ENCODE measurements at regions not wholly inside any gene's neighbourhood (a gene's known extent, or its start where the extent isn't known, plus 50 kb on each side); places are given as distances from the start of the nearest gene placed in this dataset.
"Not testable (repeated sequence)": the region's sequence is repeated elsewhere in the genome, so short reads cannot be mapped to it uniquely, and the experiment has no call there.

- TF ChIP-seq, protein P1, sequence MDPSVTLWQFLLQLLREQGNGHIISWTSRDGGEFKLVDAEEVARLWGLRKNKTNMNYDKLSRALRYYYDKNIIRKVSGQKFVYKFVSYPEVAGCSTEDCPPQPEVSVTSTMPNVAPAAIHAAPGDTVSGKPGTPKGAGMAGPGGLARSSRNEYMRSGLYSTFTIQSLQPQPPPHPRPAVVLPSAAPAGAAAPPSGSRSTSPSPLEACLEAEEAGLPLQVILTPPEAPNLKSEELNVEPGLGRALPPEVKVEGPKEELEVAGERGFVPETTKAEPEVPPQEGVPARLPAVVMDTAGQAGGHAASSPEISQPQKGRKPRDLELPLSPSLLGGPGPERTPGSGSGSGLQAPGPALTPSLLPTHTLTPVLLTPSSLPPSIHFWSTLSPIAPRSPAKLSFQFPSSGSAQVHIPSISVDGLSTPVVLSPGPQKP (IDR thresholded peaks at IDR 0.05; ENCODE audit: low read depth, low read length), result no peak
- FAIRE-seq (no peak), DNase-seq (ENCODE audit: low read depth in 1 of 2, low spot score in 1 of 2) (no peak), ATAC-seq (no peak)
- Histone ChIP-seq H3K4me2 (no peak overlapping the region), H3K9me3 (no peaks in the 10 kb centered on the region), H3K27ac (no peak overlapping the region), H3K4me3 (no peak overlapping the region), H3K4me1 (no peaks in the 10 kb centered on the region)
- ChIA-PET CTCF (no interaction called here), POLR2A (no interaction called here)
- 0% methylated on average over 1 of the region's 1 CpG for WGBS (ENCODE audit: missing lambda C conversion rate)
Observed at GRCh38 chr10:109650228-109650627, 273.1 kb downstream of the XPNPEP1 start.

DNA sequence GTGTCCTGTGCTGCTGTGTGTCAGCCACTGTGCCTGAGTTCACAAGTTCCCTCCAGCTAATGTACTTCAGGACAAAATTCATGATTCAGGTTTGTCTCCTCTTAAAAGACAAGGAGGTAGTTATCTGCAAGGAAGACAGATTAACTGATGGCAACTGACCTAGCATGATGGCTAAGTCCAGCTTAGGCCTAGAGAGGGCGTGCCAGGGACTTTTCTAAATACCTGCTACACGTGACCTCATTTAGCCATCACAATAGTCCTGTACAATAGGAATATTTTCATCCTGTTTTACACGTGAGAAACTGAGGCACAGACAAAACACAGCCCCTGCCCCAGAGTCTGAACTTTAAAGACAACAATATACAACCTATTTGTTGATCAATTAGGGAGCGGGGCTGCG lies 275.7 kb downstream of the XPNPEP1 start:
- no peak for ATAC-seq
- no peak for TF ChIP-seq CHD2 (IDR thresholded peaks at IDR 0.05; ENCODE audit: low read length, partially characterized antibody)
- no peak for TF ChIP-seq JUNB (IDR thresholded peaks at IDR 0.05)
- TF ChIP-seq ZSCAN20 (CRISPR knock-in tag; IDR thresholded peaks at IDR 0.05), result no peak
- no peak for TF ChIP-seq NR3C1 (IDR thresholded peaks at IDR 0.05)
- TF ChIP-seq FOSB (CRISPR knock-in tag; IDR thresholded peaks at IDR 0.05), result no peak
- no peak for TF ChIP-seq RFX5 (IDR thresholded peaks at IDR 0.05)
- no peaks in the 10 kb centered on the region for H3K9me3 ChIP-seq
- no peak overlapping the region for H3K27ac ChIP-seq
- H3K4me3 ChIP-seq, result no peak overlapping the region
- no peaks in the 10 kb centered on the region for H3K4me1 ChIP-seq
- ChIA-PET POLR2A (no interaction called here), CTCF (no interaction called here)
- WGBS (ENCODE audit: missing lambda C conversion rate), result 1% methylated on average over 5 of the region's 5 CpGs
- no peak for FAIRE-seq
- no peak overlapping the region for H3K4me2 ChIP-seq
- peak in 1 of 2 experiments; percentile 11 for DNase-seq (ENCODE audit: low read depth in 1 of 2, low spot score in 1 of 2)

DNA sequence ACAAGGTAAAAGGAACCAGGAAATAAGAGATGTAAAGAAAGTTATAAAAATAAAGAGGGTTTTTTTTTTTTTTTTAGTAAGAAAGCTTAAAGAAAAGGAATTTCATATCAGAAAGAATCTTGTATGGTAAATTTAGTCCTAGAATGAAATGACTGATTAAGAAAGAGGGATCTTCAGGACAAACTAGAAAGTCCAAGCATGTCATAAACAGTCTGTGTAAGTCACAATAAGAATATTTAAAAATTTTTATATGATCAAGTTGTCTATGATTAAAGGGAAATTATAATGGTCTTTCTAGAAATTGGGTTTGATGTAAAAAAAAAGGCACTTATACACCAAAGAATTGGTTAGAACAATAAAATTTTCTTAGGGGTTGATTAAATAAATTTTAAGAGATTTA lies 289.5 kb downstream of the XPNPEP1 start:
- POLR2A ChIA-PET, result no interaction called here

DNA sequence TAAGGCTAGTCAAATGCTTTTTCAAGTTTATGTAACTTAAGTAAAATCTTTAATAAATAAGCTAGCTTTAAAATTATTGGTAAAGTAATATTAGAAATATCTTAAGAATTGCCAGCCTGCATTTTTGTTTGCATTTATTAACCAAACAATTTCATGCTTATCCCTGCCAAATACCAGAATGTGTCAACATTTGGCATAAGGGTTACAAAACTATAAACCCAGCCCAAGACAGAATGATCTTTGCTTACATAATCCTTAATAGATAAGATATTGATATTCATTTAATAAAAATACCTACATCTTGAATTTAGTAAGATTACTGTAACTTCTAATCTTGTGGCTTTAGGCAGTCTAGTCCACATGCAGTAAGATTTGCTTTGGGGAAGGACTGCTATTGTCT lies 290.3 kb downstream of the XPNPEP1 start:
- H3K9me3 ChIP-seq; DNase-seq (ENCODE audit: low read depth in 1 of 2, low spot score in 1 of 2); H3K4me2 ChIP-seq; H3K4me1 ChIP-seq; POLR2A ChIA-PET; FAIRE-seq; H3K4me3 ChIP-seq; ATAC-seq; H3K27ac ChIP-seq: not testable (repeated sequence)
- CTCF ChIA-PET, result interaction anchor here (0.9 kb wide), 1 partner anchor 206 kb away, joined by 3 read pairs; no protein-coding TSS in a partner anchor

More for the DNA sequence above, 289.5 kb downstream of the XPNPEP1 start:
- Histone ChIP-seq H3K4me1 (no peaks in the 10 kb centered on the region), H3K27ac (no peak overlapping the region), H3K4me3 (no peak overlapping the region), H3K9me3 (no peaks in the 10 kb centered on the region), H3K4me2 (no peak overlapping the region)
- ATAC-seq (no peak), DNase-seq (ENCODE audit: low read depth in 1 of 2, low spot score in 1 of 2) (no peak), FAIRE-seq (no peak)
- no peak for TF ChIP-seq TP53 (CRISPR knock-in tag; IDR thresholded peaks at IDR 0.05)
- peak; percentile 77 for TF ChIP-seq ZFP36 (IDR thresholded peaks at IDR 0.05; ENCODE audit: borderline replicate concordance, partially characterized antibody)
- CTCF ChIA-PET, result interaction anchor here (0.9 kb wide), 1 partner anchor 205 kb away, joined by 3 read pairs; no protein-coding TSS in a partner anchor

DNA sequence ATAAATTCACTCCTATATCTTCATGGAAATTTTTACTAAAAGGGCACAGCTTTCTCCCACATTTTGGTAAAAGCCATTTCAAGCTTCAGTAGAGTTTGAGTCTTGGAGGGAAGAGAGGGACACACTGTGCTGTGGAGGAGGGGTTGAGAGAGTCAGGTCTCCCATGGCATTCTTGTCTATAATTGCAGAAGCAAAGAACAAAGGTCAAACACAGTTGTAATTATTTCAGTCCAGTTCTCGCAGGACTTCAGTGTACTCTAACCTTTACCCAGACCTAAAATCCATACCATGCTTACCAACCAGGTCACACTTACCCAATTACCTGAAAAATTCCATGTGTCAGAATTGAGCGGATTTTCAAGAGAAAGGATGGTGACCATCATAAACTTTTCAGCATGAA lies 298.4 kb downstream of the XPNPEP1 start:
- H3K4me1 ChIP-seq, result no peaks in the 10 kb centered on the region
- H3K4me2 ChIP-seq, result no peak overlapping the region
- DNase-seq (ENCODE audit: low read depth in 1 of 2, low spot score in 1 of 2) (no peak), ATAC-seq (no peak), FAIRE-seq (no peak)
- CTCF ChIA-PET, result no interaction called here
- H3K9me3 ChIP-seq, result no peaks in the 10 kb centered on the region
- no peak overlapping the region for H3K27ac ChIP-seq
- TF ChIP-seq MAFK (IDR thresholded peaks at IDR 0.05; ENCODE audit: partially characterized antibody) (no peak), EHMT2 (IDR thresholded peaks at IDR 0.05; ENCODE audit: low read depth) (no peak), PHF8 (IDR thresholded peaks at IDR 0.05; ENCODE audit: borderline replicate concordance, low read depth) (no peak), HMGXB4 (CRISPR knock-in tag; IDR thresholded peaks at IDR 0.05; ENCODE audit: borderline replicate concordance) (no peak), BCL3 (IDR thresholded peaks at IDR 0.05) (no peak), ZFP36 (IDR thresholded peaks at IDR 0.05; ENCODE audit: borderline replicate concordance, partially characterized antibody) (no peak), ZC3H11A (IDR thresholded peaks at IDR 0.05) (no peak), NFE2L2 (conservative IDR thresholded peaks at IDR 0.05; ENCODE audit: low read length) (no peak), SMC3 (IDR thresholded peaks at IDR 0.05) (no peak), MAZ (IDR thresholded peaks at IDR 0.05; ENCODE audit: borderline replicate concordance, low read depth, low read length) (no peak), CHD2 (IDR thresholded peaks at IDR 0.05; ENCODE audit: low read length, partially characterized antibody) (no peak), KDM5A (IDR thresholded peaks at IDR 0.05) (no peak), RCOR1 (IDR thresholded peaks at IDR 0.05; ENCODE audit: low read depth, low read length) (no peak), JUNB (IDR thresholded peaks at IDR 0.05) (no peak), FOXS1 (CRISPR knock-in tag; IDR thresholded peaks at IDR 0.05) (no peak), HOXA7 (CRISPR knock-in tag; IDR thresholded peaks at IDR 0.05) (no peak)
- TF ChIP-seq, protein P2, sequence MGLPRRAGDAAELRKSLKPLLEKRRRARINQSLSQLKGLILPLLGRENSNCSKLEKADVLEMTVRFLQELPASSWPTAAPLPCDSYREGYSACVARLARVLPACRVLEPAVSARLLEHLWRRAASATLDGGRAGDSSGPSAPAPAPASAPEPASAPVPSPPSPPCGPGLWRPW (IDR thresholded peaks at IDR 0.05), result no peak
- TF ChIP-seq, protein P1 (IDR thresholded peaks at IDR 0.05; ENCODE audit: low read depth, low read length), result no peak
- no peak overlapping the region for H3K4me3 ChIP-seq
- WGBS (ENCODE audit: missing lambda C conversion rate), result 3% methylated on average over 2 of the region's 2 CpGs
- POLR2A ChIA-PET, result no interaction called here
